ENCODE measurements at regions not wholly inside any gene's neighbourhood (a gene's known extent, or its start where the extent isn't known, plus 50 kb on each side); places are given as distances from the start of the nearest gene placed in this dataset.
"Not testable (repeated sequence)": the region's sequence is repeated elsewhere in the genome, so short reads cannot be mapped to it uniquely, and the experiment has no call there.

GRCh38 chr9:42931045-42931444 lies 747.6 kb downstream of the SPATA31A6 start:
- H3K4me3 Mint-ChIP-seq (ENCODE audit: low read depth); H3K27me3 Mint-ChIP-seq; H3K27ac Mint-ChIP-seq; H3K9me3 Mint-ChIP-seq (ENCODE audit: low read depth); DNase-seq (ENCODE audit: low spot score, unreplicated experiment); H3K4me1 Mint-ChIP-seq (ENCODE audit: low read depth); H3K36me3 Mint-ChIP-seq (ENCODE audit: insufficient read depth): not testable (repeated sequence)

GRCh38 chr9:42937583-42938235 lies 754.2 kb downstream of the SPATA31A6 start:
- not testable (repeated sequence) for DNase-seq (ENCODE audit: low spot score, unreplicated experiment); H3K36me3 Mint-ChIP-seq (ENCODE audit: insufficient read depth); H3K9me3 Mint-ChIP-seq (ENCODE audit: low read depth); H3K4me3 Mint-ChIP-seq (ENCODE audit: low read depth); H3K4me1 Mint-ChIP-seq (ENCODE audit: low read depth); H3K27ac Mint-ChIP-seq
- peaks cover 10% of the 10 kb centered on the region for H3K27me3 Mint-ChIP-seq

- H3K4me1 Mint-ChIP-seq (ENCODE audit: low read depth); H3K9me3 Mint-ChIP-seq (ENCODE audit: low read depth); H3K27ac Mint-ChIP-seq; DNase-seq (ENCODE audit: low spot score, unreplicated experiment); H3K4me3 Mint-ChIP-seq (ENCODE audit: low read depth); H3K36me3 Mint-ChIP-seq (ENCODE audit: insufficient read depth); H3K27me3 Mint-ChIP-seq: not testable (repeated sequence)
Observed at GRCh38 chr9:42947050-42947449, 763.6 kb downstream of the SPATA31A6 start.

- not testable (repeated sequence) for H3K27ac Mint-ChIP-seq; H3K4me3 Mint-ChIP-seq (ENCODE audit: low read depth); H3K4me1 Mint-ChIP-seq (ENCODE audit: low read depth); H3K27me3 Mint-ChIP-seq; H3K36me3 Mint-ChIP-seq (ENCODE audit: insufficient read depth); H3K9me3 Mint-ChIP-seq (ENCODE audit: low read depth); DNase-seq (ENCODE audit: low spot score, unreplicated experiment)
- peak; percentile 33 for TF ChIP-seq CTCF (IDR thresholded peaks at IDR 0.05; ENCODE audit: unreplicated experiment)
Observed at GRCh38 chr9:42951239-42951638, 767.8 kb downstream of the SPATA31A6 start.

GRCh38 chr9:42965155-42965554 lies 781.7 kb downstream of the SPATA31A6 start:
- DNase-seq (ENCODE audit: low spot score, unreplicated experiment); H3K4me3 Mint-ChIP-seq (ENCODE audit: low read depth); H3K9me3 Mint-ChIP-seq (ENCODE audit: low read depth); H3K4me1 Mint-ChIP-seq (ENCODE audit: low read depth); H3K27me3 Mint-ChIP-seq; H3K36me3 Mint-ChIP-seq (ENCODE audit: insufficient read depth); H3K27ac Mint-ChIP-seq: not testable (repeated sequence)

GRCh38 chr9:42971872-42972271 lies 788.4 kb downstream of the SPATA31A6 start:
- not testable (repeated sequence) for H3K27ac Mint-ChIP-seq; H3K9me3 Mint-ChIP-seq (ENCODE audit: low read depth); DNase-seq (ENCODE audit: low spot score, unreplicated experiment); H3K4me3 Mint-ChIP-seq (ENCODE audit: low read depth); H3K36me3 Mint-ChIP-seq (ENCODE audit: insufficient read depth); H3K4me1 Mint-ChIP-seq (ENCODE audit: low read depth)
- peaks cover 13% of the 10 kb centered on the region for H3K27me3 Mint-ChIP-seq

GRCh38 chr9:42974725-42975124 lies 791.3 kb downstream of the SPATA31A6 start:
- H3K27ac Mint-ChIP-seq; H3K4me1 Mint-ChIP-seq (ENCODE audit: low read depth); H3K4me3 Mint-ChIP-seq (ENCODE audit: low read depth); H3K36me3 Mint-ChIP-seq (ENCODE audit: insufficient read depth); H3K9me3 Mint-ChIP-seq (ENCODE audit: low read depth): not testable (repeated sequence)
- TF ChIP-seq CTCF (IDR thresholded peaks at IDR 0.05; ENCODE audit: unreplicated experiment) = peak; percentile 48
- H3K27me3 Mint-ChIP-seq = peaks cover 16% of the 10 kb centered on the region
- DNase-seq (ENCODE audit: low spot score, unreplicated experiment) = peak; percentile 11

GRCh38 chr9:42984761-42985160 lies 801.3 kb downstream of the SPATA31A6 start:
- DNase-seq (ENCODE audit: low spot score, unreplicated experiment); H3K9me3 Mint-ChIP-seq (ENCODE audit: low read depth); H3K4me1 Mint-ChIP-seq (ENCODE audit: low read depth); H3K36me3 Mint-ChIP-seq (ENCODE audit: insufficient read depth); H3K4me3 Mint-ChIP-seq (ENCODE audit: low read depth); H3K27me3 Mint-ChIP-seq; H3K27ac Mint-ChIP-seq: not testable (repeated sequence)
